Transverse colon (tissue), 4 donors: ENCODE measurements at regions not wholly inside any gene's neighbourhood (a gene's known extent, or its start where the extent isn't known, plus 50 kb on each side); places are given as distances from the start of the nearest gene placed in this dataset.

ENCODE experiments used
- DNase-seq: peaks from one replicate; pipeline ENCODE4 v3.0.0-alpha.2; 2019
- H3K27ac ChIP-seq, 4 donors: fragments of 200-600 bp; sonication (generic); 2 replicates each; pipeline ENCODE4 v1.5.1; 2016 to 2018; ENCODE audit warnings: inconsistent platforms in 4 of 4
- H3K27me3 ChIP-seq: fragments of 200-600 bp; sonication (generic); 2 replicates; pipeline ENCODE4 v1.5.1; 2017; ENCODE audit warnings: inconsistent platforms
- H3K36me3 ChIP-seq, 4 donors: fragments of 200-600 bp; sonication (generic); 2 replicates each; pipeline ENCODE4 v1.5.1; 2017 to 2019; ENCODE audit warnings: inconsistent platforms in 4 of 4
- H3K4me1 ChIP-seq, 4 donors: fragments of 200-600 bp; sonication (generic); 2 replicates each; pipeline ENCODE4 v1.5.1; 2017 to 2020; ENCODE audit warnings: inconsistent platforms in 4 of 4
- H3K4me3 ChIP-seq, 4 donors: fragments of 200-600 bp; sonication (generic); 1 replicate in 1 of 4; 2 replicates in 3 of 4; pipeline versions ENCODE4 v1.5.1 to v1.6.1; 2017 to 2019; ENCODE audit warnings: inconsistent platforms in 4 of 4
- H3K9me3 ChIP-seq, 2 donors: fragments of 200-600 bp; sonication (generic); 2 replicates each; pipeline ENCODE4 v1.5.1; 2017 to 2019; ENCODE audit warnings: inconsistent platforms in 2 of 2
- EP300 ChIP-seq: sonication (generic); formaldehyde crosslinking; IDR thresholded peaks from one replicate; pipeline ENCODE4 v1.6.1; 2017; ENCODE audit warnings: antibody characterized with exemption, low read depth
- POLR2A ChIP-seq: fragments of 450-650 bp; IDR thresholded peaks from one replicate; pipeline ENCODE4 v1.6.1; 2016; ENCODE audit warnings: antibody characterized with exemption, mild to moderate bottlenecking, moderate library complexity
- POLR2AphosphoS5 ChIP-seq, 3 donors: sonication (generic); formaldehyde crosslinking; IDR thresholded peaks; one replicate each; pipeline ENCODE4 v1.6.1; 2016; ENCODE audit warnings: antibody characterized with exemption in 3 of 3
- WGBS, 2 donors: methylation state at CpG; one replicate each; pipeline ENCODE4 v1.1.5; 2018; ENCODE audit warnings: low coverage in 1 of 2; 5-methylcytosine and 5-hydroxymethylcytosine counted together
- in situ Hi-C, 4 donors: fragments of 200-750 bp; cut with MboI; loops; one replicate each; pipeline versions ENCODE4 v1.15.0 to v1.15.1; 2017; ENCODE audit warnings: low sequenced_read_pairs in 3 of 4, low pct_ligation_motif_present in 1 of 4, low pct_unique_long_range_greater_than_20kb in 1 of 4
- intact Hi-C: fragments of 100-400 bp; cut with DNase I; formaldehyde crosslinking; loops from one replicate; pipeline ENCODE4 v1.15.1; 2023; ENCODE audit warnings: low total_unique reads
- TF ChIP-seq, protein P1 (sequence below), 5 experiments: fragments of 200-600 bp in 3 of 5; fragments of 450-650 bp in 2 of 5; sonication (generic) in 3 of 5; IDR thresholded peaks; 1 replicate in 2 of 5; 2 replicates in 3 of 5; pipeline ENCODE4 v1.5.1; 2016 to 2017; ENCODE audit warnings: antibody characterized with exemption in 5 of 5, inconsistent platforms in 3 of 5, mild to moderate bottlenecking in 2 of 5, moderate library complexity in 1 of 5

DNA sequence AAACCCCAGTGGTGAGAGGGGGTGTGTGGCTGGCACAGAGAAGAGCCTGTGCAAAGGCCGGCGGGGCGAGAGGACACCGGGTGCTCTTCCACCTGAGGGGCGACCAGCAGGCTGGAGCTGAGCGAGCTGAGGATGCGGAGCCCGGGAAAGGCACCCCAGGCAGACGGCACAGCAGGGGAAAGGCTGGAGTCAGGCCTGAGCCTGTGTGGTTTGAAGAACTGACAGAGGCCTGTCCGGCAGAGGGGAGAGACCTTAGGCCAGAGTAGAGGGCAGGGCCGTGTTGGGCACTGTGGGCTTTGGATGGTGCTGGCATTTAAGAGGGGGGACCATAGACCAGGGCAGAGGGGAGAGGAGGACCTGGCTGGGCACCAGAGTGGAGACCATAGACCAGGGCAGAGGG, 149.8 kb downstream of the RTP5 start:
- Histone ChIP-seq H3K36me3 (no peaks in the 10 kb centered on the region), H3K9me3 (no peaks in the 10 kb centered on the region), H3K27ac (no peak overlapping the region), H3K4me3 (no peak overlapping the region), H3K27me3 (peaks cover 6% of the 10 kb centered on the region), H3K4me1 (no peaks in the 10 kb centered on the region)
- no peak for TF ChIP-seq EP300
- TF ChIP-seq POLR2AphosphoS5 (IDR thresholded peaks at IDR 0.05) = no peak
- TF ChIP-seq, protein P1, sequence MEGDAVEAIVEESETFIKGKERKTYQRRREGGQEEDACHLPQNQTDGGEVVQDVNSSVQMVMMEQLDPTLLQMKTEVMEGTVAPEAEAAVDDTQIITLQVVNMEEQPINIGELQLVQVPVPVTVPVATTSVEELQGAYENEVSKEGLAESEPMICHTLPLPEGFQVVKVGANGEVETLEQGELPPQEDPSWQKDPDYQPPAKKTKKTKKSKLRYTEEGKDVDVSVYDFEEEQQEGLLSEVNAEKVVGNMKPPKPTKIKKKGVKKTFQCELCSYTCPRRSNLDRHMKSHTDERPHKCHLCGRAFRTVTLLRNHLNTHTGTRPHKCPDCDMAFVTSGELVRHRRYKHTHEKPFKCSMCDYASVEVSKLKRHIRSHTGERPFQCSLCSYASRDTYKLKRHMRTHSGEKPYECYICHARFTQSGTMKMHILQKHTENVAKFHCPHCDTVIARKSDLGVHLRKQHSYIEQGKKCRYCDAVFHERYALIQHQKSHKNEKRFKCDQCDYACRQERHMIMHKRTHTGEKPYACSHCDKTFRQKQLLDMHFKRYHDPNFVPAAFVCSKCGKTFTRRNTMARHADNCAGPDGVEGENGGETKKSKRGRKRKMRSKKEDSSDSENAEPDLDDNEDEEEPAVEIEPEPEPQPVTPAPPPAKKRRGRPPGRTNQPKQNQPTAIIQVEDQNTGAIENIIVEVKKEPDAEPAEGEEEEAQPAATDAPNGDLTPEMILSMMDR (IDR thresholded peaks at IDR 0.05) = no peak
- no peak for TF ChIP-seq POLR2A
- in situ Hi-C loops (no loop called here), intact Hi-C loops (no loop called here)
- WGBS, 2 donors = 85 to 90% methylated on average over 10 to 11 of the region's 11 CpGs
- DNase-seq = no peak

DNA sequence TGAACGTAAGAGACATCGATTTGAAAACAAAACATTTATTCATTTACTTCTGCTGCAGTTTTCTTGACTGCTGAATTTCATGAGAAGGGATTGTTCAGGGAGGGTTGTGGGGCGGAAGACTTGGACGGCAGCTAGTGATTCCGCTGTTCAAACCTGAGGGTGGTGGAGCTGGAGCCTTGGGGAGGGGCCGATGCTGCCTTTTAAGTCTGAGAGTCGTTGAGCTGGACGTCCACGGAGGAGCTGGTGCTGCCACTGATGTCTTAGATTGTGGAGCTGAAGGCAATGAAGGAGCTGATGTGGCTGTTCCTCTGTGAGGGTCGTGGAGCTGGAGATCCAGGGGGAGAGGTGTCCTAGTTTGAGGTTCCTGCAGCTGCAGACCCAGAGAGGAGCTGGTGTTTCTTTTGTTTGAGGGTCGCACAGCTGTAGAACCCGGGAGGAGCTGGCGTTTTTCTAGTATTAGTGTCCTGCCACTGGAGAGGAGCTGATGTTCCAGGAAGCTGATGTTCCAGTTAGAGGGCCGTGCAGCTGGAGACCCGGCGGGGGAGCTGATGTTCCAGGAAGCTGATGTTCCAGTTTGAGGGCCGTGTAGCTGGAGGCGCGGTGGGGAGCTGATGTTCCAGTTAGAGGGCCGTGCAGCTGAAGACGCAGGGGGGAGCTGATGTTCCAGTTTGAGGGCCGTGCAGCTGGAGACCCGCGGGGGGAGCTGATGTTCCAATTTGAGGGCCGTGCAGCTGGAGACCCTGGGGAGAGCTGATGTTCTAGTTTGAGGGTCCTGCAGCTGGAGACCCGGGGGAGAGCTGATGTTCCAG, 150.9 kb downstream of the RTP5 start:
- no peaks in the 10 kb centered on the region for H3K9me3 ChIP-seq
- WGBS, 2 donors = 47 to 63% methylated on average over 7 to 26 of the region's 26 CpGs
- DNase-seq = peak; percentile 30

DNA sequence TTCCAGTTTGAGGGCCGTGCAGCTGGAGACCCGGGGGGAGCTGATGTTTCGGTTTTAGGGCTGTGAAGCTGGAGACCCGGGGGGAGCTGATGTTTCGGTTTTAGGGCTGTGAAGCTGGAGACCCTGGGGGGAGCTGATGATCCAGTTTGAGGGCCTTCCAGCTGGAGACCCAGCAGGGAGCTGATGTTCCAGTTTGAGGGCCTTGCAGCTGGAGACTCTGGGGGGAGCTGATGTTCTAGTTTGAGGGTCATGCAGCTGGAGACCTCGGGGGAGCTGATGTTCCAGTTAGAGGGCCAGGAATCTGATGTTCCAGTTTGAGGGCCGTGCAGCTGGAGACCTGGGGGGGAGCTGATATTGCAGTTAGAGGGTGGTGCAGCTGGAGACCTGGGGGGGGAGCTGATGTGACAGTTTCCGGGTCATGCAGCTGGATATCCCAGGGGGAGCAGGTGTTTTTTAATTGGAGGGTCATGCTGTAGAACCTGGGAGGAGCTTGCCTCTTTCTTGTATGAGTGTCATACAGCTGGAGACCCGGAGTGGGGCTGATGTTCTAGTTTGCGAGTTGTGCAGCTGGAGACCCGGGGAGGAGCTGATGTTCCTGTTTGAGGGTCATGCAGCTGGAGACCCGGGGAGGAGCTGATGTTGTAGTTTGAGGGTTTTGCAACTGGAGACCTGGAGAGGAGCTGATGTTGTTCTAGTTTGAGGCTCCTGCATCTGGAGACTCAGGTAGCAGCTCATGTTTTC, 153.2 kb downstream of the RTP5 start:
- 69% methylated on average over 10 of the region's 12 CpGs; no CpG with 5 or more reads in 1 of the 2 donors for WGBS, 2 donors
- H3K27ac ChIP-seq = no peak overlapping the region
- no peaks in the 10 kb centered on the region for H3K9me3 ChIP-seq
- no peaks in the 10 kb centered on the region for H3K4me1 ChIP-seq
- no peaks in the 10 kb centered on the region for H3K36me3 ChIP-seq
- intact Hi-C loops (no loop called here), in situ Hi-C loops (no loop called here)
- DNase-seq = no peak
- H3K27me3 ChIP-seq = peaks cover 19% of the 10 kb centered on the region
- H3K4me3 ChIP-seq = no peak overlapping the region
- TF ChIP-seq POLR2A (no peak), EP300 (no peak), POLR2AphosphoS5 (IDR thresholded peaks at IDR 0.05) (no peak)
- TF ChIP-seq, protein P1 (IDR thresholded peaks at IDR 0.05) = no peak

More for the DNA sequence above, 150.9 kb downstream of the RTP5 start:
- Histone ChIP-seq H3K36me3 (no peaks in the 10 kb centered on the region), H3K4me3 (no peak overlapping the region), H3K27ac (no peak overlapping the region), H3K4me1 (no peaks in the 10 kb centered on the region), H3K27me3 (peaks cover 17% of the 10 kb centered on the region)
- intact Hi-C loops (no loop called here), in situ Hi-C loops (no loop called here)
- TF ChIP-seq POLR2AphosphoS5 (IDR thresholded peaks at IDR 0.05) (no peak), EP300 (no peak), POLR2A (no peak)
- TF ChIP-seq, protein P1 (IDR thresholded peaks at IDR 0.05) = no peak

DNA sequence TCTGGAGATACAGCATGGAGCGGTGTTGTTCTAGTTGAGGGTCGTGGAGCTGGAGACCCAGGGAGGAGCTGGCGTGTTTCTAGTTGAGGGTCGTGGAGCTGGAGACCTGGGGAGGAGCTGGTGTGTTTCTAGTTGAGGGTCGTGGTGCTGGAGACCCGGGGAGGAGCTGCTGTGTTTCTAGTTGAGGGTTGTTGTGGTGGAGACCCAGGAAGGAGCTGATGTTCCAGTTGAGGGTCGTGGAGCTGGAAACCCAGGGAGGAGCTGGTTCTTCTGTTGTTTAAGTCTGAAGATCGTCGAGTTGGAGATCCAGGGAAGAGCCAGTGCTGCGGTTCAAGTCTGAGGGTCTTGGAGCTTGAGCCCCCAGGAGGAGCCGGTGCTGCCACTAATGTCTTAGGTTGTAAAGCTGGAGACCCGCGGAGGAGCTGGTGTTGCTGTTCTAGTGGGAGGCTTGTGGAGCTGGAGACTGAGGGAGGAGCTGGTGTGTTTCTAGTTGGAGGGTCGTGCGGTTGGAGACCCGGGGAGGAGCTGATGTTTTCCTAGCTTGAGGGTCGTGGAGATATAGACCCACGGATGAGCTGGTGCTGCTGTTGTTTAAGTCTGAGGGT, 155.3 kb downstream of the RTP5 start:
- intact Hi-C loops = no loop called here
- no peak for DNase-seq
- Histone ChIP-seq H3K4me1 (no peaks in the 10 kb centered on the region), H3K27ac (no peak overlapping the region), H3K36me3 (no peaks in the 10 kb centered on the region), H3K9me3 (no peaks in the 10 kb centered on the region), H3K4me3 (no peak overlapping the region), H3K27me3 (peaks cover 33% of the 10 kb centered on the region)
- 57 to 82% methylated on average over 5 to 18 of the region's 18 CpGs for WGBS, 2 donors
- in situ Hi-C loops = no loop called here
- no peak for TF ChIP-seq EP300
- no peak for TF ChIP-seq POLR2A
- TF ChIP-seq POLR2AphosphoS5 (IDR thresholded peaks at IDR 0.05) = no peak
- TF ChIP-seq, protein P1 (IDR thresholded peaks at IDR 0.05) = no peak
